Mesendoderm (in vitro differentiated cells): ENCODE measurements at regions not wholly inside any gene's neighbourhood (a gene's known extent, or its start where the extent isn't known, plus 50 kb on each side); places are given as distances from the start of the nearest gene placed in this dataset.

ENCODE experiments used
- DNase-seq: peaks from one replicate; pipeline ENCODE4 v3.0.0; 2013
- H2AK5ac ChIP-seq: 2 replicates; pipeline ENCODE4 v1.6.1; 2013; ENCODE audit warnings: low read length, inconsistent platforms
- H2BK120ac ChIP-seq: 2 replicates; pipeline ENCODE4 v1.6.1; 2013; ENCODE audit warnings: low read depth, mild to moderate bottlenecking, low read length, moderate library complexity, mixed read lengths
- H2BK15ac ChIP-seq: replicated peaks from 2 replicates; pipeline ENCODE4 v1.6.1; 2013; ENCODE audit warnings: low read depth, mild to moderate bottlenecking, moderate library complexity
- H2BK5ac ChIP-seq: 2 replicates; pipeline ENCODE4 v1.6.1; 2013; ENCODE audit warnings: low read length, inconsistent platforms
- H3K18ac ChIP-seq: 2 replicates; pipeline ENCODE4 v1.6.1; 2013; ENCODE audit warnings: mild to moderate bottlenecking, low read length, mixed read lengths
- H3K23ac ChIP-seq: one replicate; pipeline ENCODE4 v1.6.1; 2013; ENCODE audit warnings: low read length
- H3K27ac ChIP-seq: 2 replicates; pipeline ENCODE4 v1.5.1; 2013; ENCODE audit warnings: low read depth, mild to moderate bottlenecking, inconsistent platforms, low read length, moderate library complexity
- H3K27me3 ChIP-seq: 2 replicates; pipeline ENCODE4 v1.6.1; 2013; ENCODE audit warnings: low read length, control low read depth, mild to moderate bottlenecking, inconsistent platforms; ENCODE audit not compliant: insufficient read depth, poor library complexity
- H3K36me3 ChIP-seq: 2 replicates; pipeline ENCODE4 v1.6.1; 2013; ENCODE audit warnings: low read length, inconsistent platforms; ENCODE audit not compliant: control insufficient read depth, insufficient read depth
- H3K4ac ChIP-seq: one replicate; pipeline ENCODE4 v1.6.1; 2013; ENCODE audit warnings: low read depth, mild to moderate bottlenecking, low read length, moderate library complexity
- H3K4me1 ChIP-seq: 2 replicates; pipeline ENCODE4 v1.6.1; 2013; ENCODE audit warnings: low read depth, low read length, inconsistent platforms; ENCODE audit not compliant: control insufficient read depth
- H3K4me2 ChIP-seq: 2 replicates; pipeline ENCODE4 v1.6.1; 2013; ENCODE audit warnings: low read length
- H3K4me3 ChIP-seq: 2 replicates; pipeline ENCODE4 v1.5.1; 2013; ENCODE audit warnings: mild to moderate bottlenecking, low read length
- H3K56ac ChIP-seq: one replicate; pipeline ENCODE4 v1.6.1; 2013; ENCODE audit warnings: low read length
- H3K79me1 ChIP-seq: 2 replicates; pipeline ENCODE4 v1.6.1; 2013; ENCODE audit warnings: low read length, inconsistent platforms
- H3K79me2 ChIP-seq: 2 replicates; pipeline ENCODE4 v1.6.1; 2013; ENCODE audit warnings: mild to moderate bottlenecking, low read length; ENCODE audit not compliant: control insufficient read depth, insufficient read depth
- H3K9ac ChIP-seq: 2 replicates; pipeline ENCODE4 v1.6.1; 2013; ENCODE audit warnings: low read length, inconsistent platforms
- H4K5ac ChIP-seq: one replicate; pipeline ENCODE4 v1.6.1; 2013; ENCODE audit warnings: low read length
- H4K8ac ChIP-seq: one replicate; pipeline ENCODE4 v1.6.1; 2013; ENCODE audit warnings: low read depth, mild to moderate bottlenecking, control low read depth, low read length, moderate library complexity
- WGBS: extraction: QIAGEN DNeasy Blood & Tissue Kit; methylation state at CpG from one replicate; pipeline ENCODE4 v1.1.7; 2013; ENCODE audit warnings: low lambda C conversion rate, missing lambda C conversion rate; ENCODE audit not compliant: insufficient coverage; ENCODE audit errors: extremely low coverage; 5-methylcytosine and 5-hydroxymethylcytosine counted together

- Histone ChIP-seq H3K79me2 (no peaks in the 10 kb centered on the region), H3K4ac (no peak overlapping the region), H2AK5ac (no peak overlapping the region), H2BK120ac (no peak overlapping the region), H4K8ac (no peak overlapping the region), H4K5ac (no peak overlapping the region), H3K4me3 (no peak overlapping the region), H3K27me3 (no peaks in the 10 kb centered on the region), H3K56ac (no peak overlapping the region), H2BK15ac (no peak overlapping the region), H3K4me1 (no peaks in the 10 kb centered on the region), H3K36me3 (no peaks in the 10 kb centered on the region), H3K18ac (no peak overlapping the region), H3K79me1 (no peaks in the 10 kb centered on the region), H3K9ac (no peak overlapping the region), H2BK5ac (no peak overlapping the region), H3K23ac (no peak overlapping the region), H3K4me2 (no peak overlapping the region), H3K27ac (no peak overlapping the region)
- WGBS: no CpG with 5 or more reads among the region's 1 CpG
- no peak for DNase-seq
Measured at GRCh38 chr5:110913221-110913620, 158.3 kb upstream of the TSLP start.

- Histone ChIP-seq H3K79me2 (no peaks in the 10 kb centered on the region), H2BK5ac (no peak overlapping the region), H2AK5ac (no peak overlapping the region), H2BK15ac (no peak overlapping the region), H4K8ac (no peak overlapping the region), H4K5ac (no peak overlapping the region), H3K36me3 (no peaks in the 10 kb centered on the region), H3K27ac (no peak overlapping the region), H3K18ac (no peak overlapping the region), H3K56ac (no peak overlapping the region), H3K27me3 (no peaks in the 10 kb centered on the region), H2BK120ac (no peak overlapping the region), H3K4me3 (no peak overlapping the region), H3K23ac (no peak overlapping the region), H3K9ac (no peak overlapping the region), H3K4me2 (no peak overlapping the region), H3K4me1 (no peaks in the 10 kb centered on the region), H3K79me1 (no peaks in the 10 kb centered on the region), H3K4ac (no peak overlapping the region)
- no CpG with 5 or more reads among the region's 6 CpGs for WGBS
- DNase-seq: peak; percentile 85
Measured at GRCh38 chr5:110916381-110917049, 155.0 kb upstream of the TSLP start.

GRCh38 chr5:110917161-110917875 lies 154.2 kb upstream of the TSLP start:
- no peaks in the 10 kb centered on the region for H3K27me3 ChIP-seq
- H2BK15ac ChIP-seq: no peak overlapping the region
- H3K56ac ChIP-seq: no peak overlapping the region
- H2BK5ac ChIP-seq: no peak overlapping the region
- H3K36me3 ChIP-seq: no peaks in the 10 kb centered on the region
- no peak overlapping the region for H3K4ac ChIP-seq
- no peak for DNase-seq
- H3K4me3 ChIP-seq: no peak overlapping the region
- no peak overlapping the region for H2AK5ac ChIP-seq
- H3K4me1 ChIP-seq: no peaks in the 10 kb centered on the region
- H3K79me1 ChIP-seq: no peaks in the 10 kb centered on the region
- no peak overlapping the region for H3K9ac ChIP-seq
- H4K8ac ChIP-seq: no peak overlapping the region
- H3K27ac ChIP-seq: peak overlapping the region; percentile 66
- WGBS: no CpG with 5 or more reads among the region's 6 CpGs
- no peak overlapping the region for H3K18ac ChIP-seq
- H3K23ac ChIP-seq: no peak overlapping the region
- H2BK120ac ChIP-seq: no peak overlapping the region
- H3K79me2 ChIP-seq: no peaks in the 10 kb centered on the region
- H3K4me2 ChIP-seq: no peak overlapping the region
- no peak overlapping the region for H4K5ac ChIP-seq

GRCh38 chr5:110918683-110919082 lies 152.8 kb upstream of the TSLP start:
- no CpG with 5 or more reads among the region's 1 CpG for WGBS
- DNase-seq: no peak
- Histone ChIP-seq H3K4me3 (no peak overlapping the region), H2BK15ac (no peak overlapping the region), H3K56ac (no peak overlapping the region), H3K79me1 (no peaks in the 10 kb centered on the region), H2BK120ac (no peak overlapping the region), H3K9ac (no peak overlapping the region), H3K4ac (no peak overlapping the region), H3K18ac (no peak overlapping the region), H3K36me3 (no peaks in the 10 kb centered on the region), H2AK5ac (no peak overlapping the region), H3K27me3 (no peaks in the 10 kb centered on the region), H3K23ac (no peak overlapping the region), H2BK5ac (no peak overlapping the region), H4K8ac (no peak overlapping the region), H3K27ac (no peak overlapping the region), H3K79me2 (no peaks in the 10 kb centered on the region), H4K5ac (no peak overlapping the region), H3K4me1 (no peaks in the 10 kb centered on the region), H3K4me2 (no peak overlapping the region)

- no peak overlapping the region for H3K9ac ChIP-seq
- no peak overlapping the region for H3K4me2 ChIP-seq
- no CpG with 5 or more reads among the region's 1 CpG for WGBS
- H2BK5ac ChIP-seq: no peak overlapping the region
- no peak overlapping the region for H4K5ac ChIP-seq
- no peak overlapping the region for H2BK15ac ChIP-seq
- H3K23ac ChIP-seq: no peak overlapping the region
- no peak for DNase-seq
- H3K36me3 ChIP-seq: no peaks in the 10 kb centered on the region
- no peak overlapping the region for H4K8ac ChIP-seq
- no peaks in the 10 kb centered on the region for H3K79me1 ChIP-seq
- H3K18ac ChIP-seq: no peak overlapping the region
- H2BK120ac ChIP-seq: no peak overlapping the region
- H3K79me2 ChIP-seq: no peaks in the 10 kb centered on the region
- no peak overlapping the region for H2AK5ac ChIP-seq
- H3K27ac ChIP-seq: no peak overlapping the region
- H3K4me1 ChIP-seq: no peaks in the 10 kb centered on the region
- no peak overlapping the region for H3K4me3 ChIP-seq
- H3K27me3 ChIP-seq: no peaks in the 10 kb centered on the region
- H3K4ac ChIP-seq: no peak overlapping the region
- H3K56ac ChIP-seq: no peak overlapping the region
Measured at GRCh38 chr5:110923971-110924370, 147.5 kb upstream of the TSLP start.
